ENCODE measurements at regions not wholly inside any gene's neighbourhood (a gene's known extent, or its start where the extent isn't known, plus 50 kb on each side); places are given as distances from the start of the nearest gene placed in this dataset.

DNA sequence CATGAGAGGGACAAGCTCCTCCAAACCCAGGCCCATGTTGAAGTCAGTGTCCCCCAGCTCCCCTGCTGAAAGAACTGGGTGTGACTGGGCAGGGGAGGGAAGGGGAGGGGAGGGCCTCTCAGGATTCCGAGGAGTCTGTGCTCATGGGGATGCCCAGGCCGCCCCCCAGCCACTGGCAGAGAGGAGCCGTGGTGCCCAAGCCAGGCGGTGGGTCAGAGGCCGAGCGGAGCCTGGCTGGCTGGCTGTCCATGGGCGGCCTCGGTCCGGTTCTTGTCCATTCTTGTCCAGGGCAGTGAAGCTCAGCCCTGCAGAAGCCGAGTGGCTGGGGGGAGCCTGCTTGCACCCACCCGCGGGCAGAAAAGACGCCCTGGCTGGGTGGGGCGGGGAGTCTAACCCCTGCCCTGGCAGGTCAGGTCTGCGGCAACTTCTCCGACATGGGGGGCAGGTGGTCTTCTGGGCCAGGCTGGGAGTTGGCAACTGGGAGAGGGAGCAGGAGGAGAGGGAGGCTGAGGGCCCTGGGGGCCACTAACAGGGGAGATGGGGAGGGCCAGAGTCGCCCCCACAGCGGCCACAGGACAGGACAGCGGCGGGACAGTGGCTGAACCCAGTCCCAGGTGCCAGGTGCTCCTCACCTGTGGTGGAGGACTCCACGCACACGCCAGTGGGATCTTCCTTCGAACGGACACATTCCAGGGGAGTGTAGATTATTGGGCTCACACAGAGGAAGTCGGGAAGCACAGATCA lies 54.1 kb downstream of the FOXL3 start:
- TF ChIP-seq, protein P1, sequence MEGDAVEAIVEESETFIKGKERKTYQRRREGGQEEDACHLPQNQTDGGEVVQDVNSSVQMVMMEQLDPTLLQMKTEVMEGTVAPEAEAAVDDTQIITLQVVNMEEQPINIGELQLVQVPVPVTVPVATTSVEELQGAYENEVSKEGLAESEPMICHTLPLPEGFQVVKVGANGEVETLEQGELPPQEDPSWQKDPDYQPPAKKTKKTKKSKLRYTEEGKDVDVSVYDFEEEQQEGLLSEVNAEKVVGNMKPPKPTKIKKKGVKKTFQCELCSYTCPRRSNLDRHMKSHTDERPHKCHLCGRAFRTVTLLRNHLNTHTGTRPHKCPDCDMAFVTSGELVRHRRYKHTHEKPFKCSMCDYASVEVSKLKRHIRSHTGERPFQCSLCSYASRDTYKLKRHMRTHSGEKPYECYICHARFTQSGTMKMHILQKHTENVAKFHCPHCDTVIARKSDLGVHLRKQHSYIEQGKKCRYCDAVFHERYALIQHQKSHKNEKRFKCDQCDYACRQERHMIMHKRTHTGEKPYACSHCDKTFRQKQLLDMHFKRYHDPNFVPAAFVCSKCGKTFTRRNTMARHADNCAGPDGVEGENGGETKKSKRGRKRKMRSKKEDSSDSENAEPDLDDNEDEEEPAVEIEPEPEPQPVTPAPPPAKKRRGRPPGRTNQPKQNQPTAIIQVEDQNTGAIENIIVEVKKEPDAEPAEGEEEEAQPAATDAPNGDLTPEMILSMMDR (IDR thresholded peaks at IDR 0.05), result no peak
- TF ChIP-seq POLR2A (IDR thresholded peaks at IDR 0.05), result no peak
- no peaks in the 10 kb centered on the region for H3K36me3 ChIP-seq (ENCODE audit: low read depth, missing control alignments)
- no peaks in the 10 kb centered on the region for H3K4me1 ChIP-seq
- no peaks in the 10 kb centered on the region for H3K27me3 ChIP-seq
- no peak overlapping the region for H3K4me3 ChIP-seq
- intact Hi-C loops (cut with DNase I; ENCODE audit: low total_unique reads), result no loop called here
- H3K27ac ChIP-seq, result no peak overlapping the region
- no peak for DNase-seq
- H3K9me3 ChIP-seq, result no peaks in the 10 kb centered on the region
- WGBS, 2 donors, result 98 to 99% methylated on average over 9 to 23 of the region's 25 CpGs

DNA sequence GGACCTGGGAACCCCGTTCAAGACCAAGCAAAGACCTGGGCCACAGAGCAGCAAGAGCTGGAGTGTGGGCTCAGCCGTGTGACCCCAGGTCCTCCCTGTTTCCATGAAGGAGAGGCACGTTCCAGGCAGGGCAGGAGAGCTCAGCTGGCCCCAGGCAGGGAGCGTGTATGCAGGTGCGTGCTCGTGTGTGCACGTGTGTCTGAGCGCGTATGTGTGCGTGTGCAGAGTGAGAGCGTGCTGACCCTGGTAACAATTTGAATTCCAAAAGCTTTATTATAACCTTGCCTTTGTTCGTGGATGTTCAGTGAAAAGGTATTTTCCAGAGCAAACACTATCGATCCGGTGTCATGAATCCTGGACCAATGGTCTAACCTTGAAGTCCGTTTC lies 54.6 kb downstream of the FOXL3 start:
- Histone ChIP-seq H3K27me3 (no peaks in the 10 kb centered on the region), H3K4me1 (no peaks in the 10 kb centered on the region), H3K9me3 (no peaks in the 10 kb centered on the region), H3K36me3 (ENCODE audit: low read depth, missing control alignments) (no peaks in the 10 kb centered on the region), H3K4me3 (no peak overlapping the region), H3K27ac (no peak overlapping the region)
- no peak for DNase-seq
- 91 to 96% methylated on average over 15 of the region's 15 CpGs for WGBS, 2 donors
- intact Hi-C loops (cut with DNase I; ENCODE audit: low total_unique reads), result no loop called here
- TF ChIP-seq, protein P1 (IDR thresholded peaks at IDR 0.05), result no peak
- TF ChIP-seq POLR2A (IDR thresholded peaks at IDR 0.05), result no peak

DNA sequence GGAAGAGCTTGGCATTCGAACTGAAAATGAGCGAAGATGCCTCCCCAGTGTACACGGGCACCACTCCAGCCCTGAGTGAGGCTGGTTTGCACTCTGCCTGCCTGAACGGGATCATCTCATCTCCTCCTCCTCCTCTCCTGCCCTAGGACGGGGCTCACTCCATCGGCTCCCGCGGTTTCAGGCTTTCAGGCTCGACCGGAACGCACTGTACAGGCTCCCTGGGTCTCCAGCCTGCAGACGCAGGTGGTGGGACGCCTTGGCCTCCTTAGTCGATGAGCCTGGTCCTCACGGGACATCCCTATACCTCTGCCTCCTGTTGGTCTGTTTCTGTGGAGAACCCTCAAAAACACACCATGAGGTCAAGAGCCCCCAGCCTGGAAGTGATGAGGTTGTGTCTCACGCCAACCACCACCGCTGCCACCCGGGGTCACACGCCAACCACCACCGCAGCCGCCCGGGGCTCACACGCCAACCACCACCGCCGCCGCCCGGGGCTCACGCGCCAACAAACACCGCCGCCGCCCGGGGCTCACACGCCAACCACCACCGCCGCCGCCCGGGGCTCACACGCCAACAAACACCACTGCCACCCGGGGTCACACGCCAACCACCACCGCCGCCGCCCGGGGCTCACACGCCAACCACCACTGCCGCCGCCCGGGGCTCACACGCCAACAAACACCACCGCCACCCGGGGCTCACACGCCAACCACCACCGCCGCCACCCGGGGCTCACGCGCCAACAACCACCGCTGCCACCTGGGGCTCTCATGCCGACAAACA lies 56.3 kb downstream of the FOXL3 start:
- intact Hi-C loops (cut with DNase I; ENCODE audit: low total_unique reads), result no loop called here
- WGBS, 2 donors, result 94 to 95% methylated on average over 33 to 49 of the region's 60 CpGs
- no peak for TF ChIP-seq POLR2A (IDR thresholded peaks at IDR 0.05)
- TF ChIP-seq, protein P1 (IDR thresholded peaks at IDR 0.05), result no peak

DNA sequence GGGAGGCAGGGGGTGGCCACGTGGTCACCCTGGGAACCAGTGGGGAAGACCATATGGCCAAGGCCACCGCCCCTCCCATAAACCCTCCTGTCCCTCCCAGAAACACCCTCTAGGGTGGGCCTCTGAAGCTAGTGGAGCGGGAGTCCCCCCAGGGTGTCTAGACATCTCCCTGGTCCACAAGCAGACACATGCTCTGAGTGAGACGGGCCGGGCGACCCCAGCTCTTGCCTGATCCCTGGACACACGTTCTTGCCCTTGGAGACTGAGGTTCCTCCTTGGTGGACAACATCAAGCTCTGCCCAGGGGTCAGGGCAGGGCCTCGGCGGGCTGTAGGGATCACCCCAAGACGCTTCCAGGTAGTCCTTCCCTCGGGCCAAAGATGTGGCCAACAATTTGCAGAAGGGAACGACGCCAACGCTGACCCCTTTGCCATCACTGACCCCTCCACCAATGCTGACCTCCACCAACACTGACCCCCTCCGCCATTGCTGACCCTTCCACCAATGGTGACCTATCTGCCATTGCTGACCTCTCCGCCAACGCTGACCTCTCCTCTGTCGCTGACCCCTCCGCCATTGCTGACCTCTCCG lies 57.1 kb downstream of the FOXL3 start:
- WGBS, 2 donors, result 86 to 94% methylated on average over 4 to 20 of the region's 20 CpGs
- no peak for TF ChIP-seq POLR2A (IDR thresholded peaks at IDR 0.05)
- TF ChIP-seq, protein P1 (IDR thresholded peaks at IDR 0.05), result no peak
- no peaks in the 10 kb centered on the region for H3K9me3 ChIP-seq
- no peak overlapping the region for H3K27ac ChIP-seq
- DNase-seq, result no peak
- no peaks in the 10 kb centered on the region for H3K4me1 ChIP-seq
- H3K27me3 ChIP-seq, result no peaks in the 10 kb centered on the region
- H3K36me3 ChIP-seq (ENCODE audit: low read depth, missing control alignments), result no peaks in the 10 kb centered on the region
- H3K4me3 ChIP-seq, result no peak overlapping the region
- intact Hi-C loops (cut with DNase I; ENCODE audit: low total_unique reads), result no loop called here

More for the DNA sequence above, 56.3 kb downstream of the FOXL3 start:
- Histone ChIP-seq H3K27ac (no peak overlapping the region), H3K9me3 (no peaks in the 10 kb centered on the region), H3K36me3 (ENCODE audit: low read depth, missing control alignments) (no peaks in the 10 kb centered on the region), H3K4me3 (no peak overlapping the region), H3K27me3 (no peaks in the 10 kb centered on the region), H3K4me1 (no peaks in the 10 kb centered on the region)
- no peak for DNase-seq
